HL-60 (cell line): ENCODE measurements at regions not wholly inside any gene's neighbourhood (a gene's known extent, or its start where the extent isn't known, plus 50 kb on each side); places are given as distances from the start of the nearest gene placed in this dataset.

Experiments
- DNase-seq, 2 experiments: peaks; one replicate each; pipeline ENCODE4 v3.0.0-alpha.2; 2010 to 2020; ENCODE audit warnings: low read depth in 1 of 2, low spot score in 1 of 2
- H3K27ac ChIP-seq: fragments of 250-450 bp; sonication (Bioruptor Pico); replicated peaks from 2 replicates; pipeline ENCODE4 v1.5.1; 2020; ENCODE audit warnings: mild to moderate bottlenecking, moderate library complexity
- H3K27me3 ChIP-seq: fragments of 250-450 bp; sonication (Bioruptor Pico); 2 replicates; pipeline ENCODE4 v1.5.1; 2021; ENCODE audit warnings: mild to moderate bottlenecking, moderate library complexity; ENCODE audit not compliant: insufficient read depth, poor library complexity, severe bottlenecking
- H3K4me3 ChIP-seq: replicated peaks from 2 replicates; pipeline ENCODE4 v1.5.1; 2011; ENCODE audit warnings: mild to moderate bottlenecking, control low read depth, low read length; ENCODE audit not compliant: insufficient read depth
- CTCF ChIP-seq: IDR thresholded peaks from one replicate; pipeline ENCODE4 v1.5.1; 2011; ENCODE audit warnings: low read length, control low read depth, inconsistent platforms; ENCODE audit not compliant: insufficient read depth
- GABPA ChIP-seq: IDR thresholded peaks from 2 replicates; pipeline ENCODE4 v1.6.1; 2012; ENCODE audit warnings: low read depth
- POLR2AphosphoS5 ChIP-seq: IDR thresholded peaks from 2 replicates; pipeline ENCODE4 v1.6.1; 2012; ENCODE audit warnings: low read depth
- REST ChIP-seq: IDR thresholded peaks from 2 replicates; pipeline ENCODE4 v1.6.1; 2012; ENCODE audit warnings: low read depth; ENCODE audit not compliant: insufficient replicate concordance
- SPI1 ChIP-seq: IDR thresholded peaks from 2 replicates; pipeline ENCODE4 v1.6.1; 2012; ENCODE audit warnings: low read depth, mild to moderate bottlenecking, borderline replicate concordance

- no peak overlapping the region for H3K4me3 ChIP-seq
- H3K27ac ChIP-seq, result no peak overlapping the region
- H3K27me3 ChIP-seq, result no peaks in the 10 kb centered on the region
- DNase-seq, result no peak
- TF ChIP-seq CTCF (no peak), GABPA (no peak), SPI1 (no peak), REST (no peak), POLR2AphosphoS5 (no peak)
Observed at GRCh38 chr12:115042341-115042740, 358.4 kb upstream of the TBX3 start.

- Histone ChIP-seq H3K4me3 (no peak overlapping the region), H3K27me3 (no peaks in the 10 kb centered on the region), H3K27ac (no peak overlapping the region)
- TF ChIP-seq POLR2AphosphoS5 (no peak), CTCF (no peak), GABPA (no peak), SPI1 (no peak), REST (no peak)
- DNase-seq, result no peak
Observed at GRCh38 chr12:115037830-115038229, 353.9 kb upstream of the TBX3 start.

GRCh38 chr12:115035535-115036107 is 351.6 kb upstream of the TBX3 start:
- no peak for TF ChIP-seq GABPA
- no peak for TF ChIP-seq REST
- TF ChIP-seq CTCF, result no peak
- TF ChIP-seq POLR2AphosphoS5, result no peak
- no peak for TF ChIP-seq SPI1
- H3K4me3 ChIP-seq, result no peak overlapping the region
- H3K27ac ChIP-seq, result no peak overlapping the region
- no peak for DNase-seq
- no peaks in the 10 kb centered on the region for H3K27me3 ChIP-seq
